GM19238 (cell line): ENCODE measurements at regions not wholly inside any gene's neighbourhood (a gene's known extent, or its start where the extent isn't known, plus 50 kb on each side); places are given as distances from the start of the nearest gene placed in this dataset.
A peak's percentile ranks its signal among the peaks of the same experiment; 100 is the strongest.
"Not testable (repeated sequence)": the region's sequence is repeated elsewhere in the genome, so short reads cannot be mapped to it uniquely, and the experiment has no call there.

Source experiments
- DNase-seq: peaks from one replicate; pipeline ENCODE4 v3.0.0; 2011; ENCODE audit warnings: low spot score; ENCODE audit not compliant: insufficient read length

DNA sequence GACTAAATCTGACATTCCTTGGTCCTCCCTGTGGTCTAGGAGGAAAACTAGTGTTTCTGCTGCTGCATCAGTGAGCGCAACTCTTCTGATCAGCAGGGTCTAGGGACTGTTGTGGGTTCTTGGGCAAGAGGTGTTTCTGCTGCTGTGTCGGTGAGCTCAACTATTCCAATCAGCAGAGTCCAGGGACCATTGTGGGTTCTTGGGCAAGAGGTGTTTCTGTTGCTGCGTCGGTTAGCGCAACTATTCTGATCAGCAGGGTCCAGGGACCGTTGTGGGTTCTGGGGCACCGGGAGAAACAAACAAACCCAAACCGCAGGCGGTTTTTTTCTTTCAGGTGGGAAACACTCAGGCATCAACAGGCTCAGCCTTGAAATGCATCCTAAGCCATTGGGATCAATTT, 140.9 kb downstream of the FASLG start:
- DNase-seq, result not testable (repeated sequence)

DNA sequence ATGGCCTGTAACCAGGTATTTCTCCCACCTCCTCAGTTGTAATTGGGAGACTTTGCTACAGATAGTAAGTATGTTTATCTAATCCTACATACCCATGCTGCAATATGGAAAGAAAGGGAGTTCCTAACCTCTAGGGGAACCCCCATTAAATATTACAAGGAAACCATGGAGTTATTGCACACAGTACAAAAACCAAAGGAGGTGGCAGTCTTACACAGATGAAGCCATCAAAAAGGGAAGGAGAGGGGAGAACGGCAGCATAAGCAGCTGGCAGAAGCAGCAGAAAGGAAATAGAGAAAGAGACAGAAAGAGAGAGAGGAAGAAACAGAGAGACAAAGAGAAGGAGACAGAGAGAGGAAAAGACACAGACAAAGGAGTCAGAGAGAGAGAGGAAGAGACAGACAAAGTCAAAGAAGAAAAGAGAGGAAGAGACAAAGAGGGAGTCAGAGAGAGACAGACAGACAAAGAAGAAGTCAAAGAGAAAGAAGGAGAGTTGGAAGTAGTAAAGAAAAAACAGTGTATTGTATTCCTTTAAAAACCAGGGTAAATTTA, 142.9 kb downstream of the FASLG start:
- no peak for DNase-seq

DNA sequence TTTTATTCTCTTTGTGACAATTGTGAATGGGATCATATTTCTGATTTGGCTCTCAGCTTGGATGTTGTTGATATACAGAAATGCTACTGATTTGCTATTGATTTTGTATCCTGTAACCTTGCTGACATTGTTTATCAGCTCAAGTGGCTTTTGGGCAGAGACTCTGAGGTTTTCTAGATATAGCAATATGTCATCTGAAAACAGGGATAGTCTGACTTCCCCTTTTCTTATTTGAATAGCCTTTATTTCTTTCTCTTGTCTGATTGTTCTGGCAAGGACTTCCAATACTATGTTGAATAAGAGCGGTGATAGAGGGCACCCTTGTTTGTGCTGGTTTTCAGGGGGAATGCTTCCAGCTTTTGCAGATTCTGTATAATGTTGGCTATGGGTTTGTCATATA, 150.8 kb downstream of the FASLG start:
- DNase-seq, result no peak

GRCh38 chr1:172810480-172811175, 151.7 kb downstream of the FASLG start:
- DNase-seq, result no peak

- no peak for DNase-seq
Observed at GRCh38 chr1:172811694-172812093, 152.8 kb downstream of the FASLG start.

GRCh38 chr1:172812118-172812517, 153.2 kb downstream of the FASLG start:
- no peak for DNase-seq

DNA sequence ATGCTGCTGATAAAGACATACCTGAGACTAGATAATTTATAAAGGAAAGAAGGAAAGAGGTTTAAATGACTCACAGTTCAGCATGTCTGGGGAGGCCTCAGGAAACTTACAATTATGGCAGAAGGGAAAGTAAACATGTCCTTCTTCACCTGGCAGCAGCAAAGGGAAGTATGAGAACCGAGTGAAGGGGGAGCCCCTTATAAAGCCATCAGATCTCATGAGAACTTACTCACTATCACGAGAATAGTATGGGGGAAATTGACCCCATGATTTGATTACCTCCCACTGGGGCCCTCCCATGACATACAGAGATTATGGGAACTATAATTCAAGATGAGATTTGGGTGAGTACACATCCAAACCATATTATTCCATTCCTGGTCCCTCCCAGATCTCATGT, 154.4 kb downstream of the FASLG start:
- no peak for DNase-seq

DNA sequence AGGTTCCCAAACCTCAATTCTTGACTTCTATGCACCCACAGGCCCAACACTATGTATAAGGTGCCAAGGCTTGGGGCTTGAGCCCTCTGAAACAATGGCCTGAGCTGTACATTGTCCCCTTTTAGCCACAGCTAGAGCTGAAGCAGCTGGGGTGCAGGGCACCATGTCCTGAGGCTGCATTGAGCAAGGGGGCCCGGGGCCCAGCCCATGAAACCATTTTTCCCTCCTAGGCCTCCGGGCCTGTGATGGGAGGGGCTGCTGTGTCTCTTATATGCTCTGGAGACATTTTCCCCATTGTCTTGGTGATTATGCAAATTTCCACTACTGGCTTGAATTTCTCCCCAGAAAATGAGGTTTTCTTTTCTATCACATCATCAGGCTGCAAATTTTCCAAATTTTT, 155.5 kb downstream of the FASLG start:
- DNase-seq, result no peak

DNA sequence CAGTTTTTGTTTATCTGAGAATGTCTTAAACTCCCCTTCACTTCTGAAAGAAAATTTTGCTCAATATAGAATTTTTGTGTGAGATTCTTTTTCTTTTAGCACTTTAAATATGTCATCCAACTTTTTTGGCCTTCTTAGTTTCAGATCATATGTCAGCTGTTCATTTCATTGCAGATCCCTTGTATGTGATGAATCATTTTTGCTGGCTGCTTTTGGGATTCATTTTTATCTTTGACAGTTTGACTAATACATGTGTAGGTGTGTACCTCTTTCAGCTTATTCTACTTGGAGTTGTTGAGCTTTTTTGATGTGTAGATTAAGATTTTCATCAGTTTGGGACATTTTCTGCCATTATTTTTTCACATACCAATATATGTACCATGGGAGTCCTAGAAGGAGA, 156.8 kb downstream of the FASLG start:
- no peak for DNase-seq

DNA sequence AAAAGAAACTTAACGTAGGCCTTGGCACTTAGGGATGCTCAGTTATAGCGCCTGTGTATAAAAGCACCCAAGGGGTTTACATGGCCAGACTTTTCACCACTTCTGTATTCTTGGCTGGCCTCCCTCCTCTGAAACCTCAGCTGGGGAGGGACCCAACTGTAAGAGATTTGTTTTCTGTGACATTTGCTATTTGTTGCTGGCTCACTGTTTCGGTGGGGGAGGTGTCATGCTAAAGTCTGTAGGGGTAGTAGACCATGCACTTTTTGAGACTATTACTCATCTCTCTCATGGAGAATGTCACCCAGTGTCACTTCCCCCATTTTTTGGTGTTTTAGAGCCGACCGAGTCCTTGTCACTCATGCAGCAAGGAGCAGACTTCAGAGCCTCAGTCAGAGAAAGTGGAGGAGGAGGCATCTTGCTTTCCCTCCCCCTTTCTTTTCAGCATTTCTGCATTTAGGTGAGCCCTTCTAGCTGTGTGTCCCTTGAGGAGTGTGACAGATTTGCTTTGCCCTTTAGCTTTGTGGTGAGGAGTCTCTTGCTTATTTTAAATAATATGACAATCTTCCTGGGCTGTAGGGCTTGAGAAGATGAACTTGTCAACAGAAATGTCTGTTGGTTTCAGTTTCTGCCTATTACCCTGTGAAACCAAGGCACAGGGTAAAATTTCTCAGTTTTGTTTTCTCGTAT, 160.1 kb downstream of the FASLG start:
- peak; percentile 31 for DNase-seq

DNA sequence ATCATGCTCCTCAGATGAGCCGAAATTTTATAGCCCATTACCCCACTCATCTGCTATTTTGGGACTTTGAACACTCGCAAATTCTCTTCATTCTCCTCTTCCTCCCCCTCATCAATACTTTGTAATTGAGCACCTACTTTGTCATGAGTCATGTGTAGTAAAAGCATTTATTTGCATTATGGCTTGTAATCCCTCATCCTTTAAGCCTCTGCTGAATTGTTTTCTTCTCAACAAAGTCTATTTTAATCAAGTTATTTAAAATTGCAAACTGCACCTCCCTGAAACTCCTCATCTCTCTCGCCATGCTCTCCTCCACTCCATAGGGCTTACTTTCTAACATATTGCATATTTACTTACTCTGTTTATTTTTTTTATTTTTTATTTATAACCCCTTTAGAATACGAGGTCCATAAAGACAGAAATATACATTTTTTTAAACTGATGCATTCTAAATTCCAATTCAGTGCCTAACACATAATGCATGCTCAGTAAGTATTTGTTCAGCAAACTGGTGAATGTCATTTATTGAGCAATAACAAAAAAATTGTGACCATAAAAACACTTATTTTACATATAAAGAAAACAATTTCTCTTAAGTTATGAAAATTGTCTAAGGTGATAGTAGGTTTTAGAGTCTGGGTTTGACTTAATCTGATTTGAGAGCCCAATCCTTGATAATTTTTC, 161.7 kb downstream of the FASLG start:
- no peak for DNase-seq

DNA sequence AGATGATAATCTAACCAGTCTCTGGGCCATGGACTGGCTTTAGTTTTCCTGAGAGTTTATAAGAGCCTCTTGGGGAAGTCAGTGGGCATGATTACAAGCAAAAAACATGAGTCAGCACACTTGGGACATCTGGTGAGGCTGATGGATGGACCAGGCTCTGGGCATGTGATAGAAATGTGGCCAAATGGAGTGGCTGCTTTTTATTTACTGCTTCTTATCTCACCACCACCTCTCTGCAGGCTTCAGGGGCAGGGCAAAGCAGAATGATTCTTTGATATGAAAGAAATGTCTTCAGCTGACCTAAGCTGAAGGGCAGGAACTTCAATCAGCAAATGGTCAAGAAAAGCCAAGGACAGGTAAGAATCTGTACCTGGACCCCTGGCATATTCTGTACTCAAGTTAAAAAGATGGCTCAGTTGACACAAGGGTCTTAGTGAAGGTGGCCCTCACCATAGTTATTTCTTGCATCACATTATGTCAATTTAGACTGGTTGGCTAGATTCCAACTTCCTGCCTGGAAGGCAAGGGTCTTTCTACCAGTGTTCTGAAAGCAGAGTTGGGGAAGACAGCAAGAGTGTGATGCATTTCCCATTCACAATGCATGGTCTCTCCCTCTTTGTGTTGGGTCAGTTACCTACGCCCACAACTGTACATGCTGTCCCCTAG, 162.8 kb downstream of the FASLG start:
- no peak for DNase-seq

DNA sequence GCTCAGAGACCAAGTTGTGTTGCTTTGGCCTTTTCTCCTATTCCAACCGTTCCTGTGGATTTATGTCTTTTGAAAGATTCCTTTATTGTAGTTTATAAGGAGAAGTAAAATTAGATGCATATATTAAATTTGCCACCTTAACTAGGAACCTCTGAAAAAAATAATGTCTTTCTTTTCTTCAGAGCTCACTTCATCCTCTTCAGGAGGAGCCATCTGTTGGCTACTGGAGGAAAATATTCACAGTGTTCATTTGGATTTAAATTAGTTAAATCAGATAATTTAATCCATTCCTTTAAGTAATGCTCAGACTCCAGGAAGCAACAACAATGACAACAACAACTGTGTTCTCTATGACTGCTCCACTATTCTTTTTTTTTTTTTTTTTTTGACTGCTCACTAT, 164.0 kb downstream of the FASLG start:
- DNase-seq, result no peak

- no peak for DNase-seq
Observed at GRCh38 chr1:172823534-172823933, 164.6 kb downstream of the FASLG start.

DNA sequence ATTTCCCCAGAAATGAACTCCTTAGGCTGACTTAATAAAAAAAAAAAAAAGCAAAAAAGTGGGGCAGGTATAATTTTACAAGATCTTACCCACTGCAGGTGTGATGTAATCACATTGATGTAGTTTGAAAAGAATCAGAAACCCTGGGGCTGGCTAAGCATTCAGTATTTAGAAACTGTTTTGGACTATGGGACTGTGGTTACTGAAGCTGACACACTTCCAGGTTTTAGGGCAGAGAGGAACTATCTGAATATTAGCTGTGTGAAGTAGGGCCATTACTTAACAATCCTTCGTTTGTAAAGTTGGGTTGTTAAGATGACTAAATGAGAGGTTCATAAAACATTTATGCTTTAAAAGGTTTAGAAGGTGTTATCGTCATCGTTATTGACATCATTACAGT, 165.3 kb downstream of the FASLG start:
- no peak for DNase-seq

GRCh38 chr1:172826096-172826741, 167.3 kb downstream of the FASLG start:
- no peak for DNase-seq

DNA sequence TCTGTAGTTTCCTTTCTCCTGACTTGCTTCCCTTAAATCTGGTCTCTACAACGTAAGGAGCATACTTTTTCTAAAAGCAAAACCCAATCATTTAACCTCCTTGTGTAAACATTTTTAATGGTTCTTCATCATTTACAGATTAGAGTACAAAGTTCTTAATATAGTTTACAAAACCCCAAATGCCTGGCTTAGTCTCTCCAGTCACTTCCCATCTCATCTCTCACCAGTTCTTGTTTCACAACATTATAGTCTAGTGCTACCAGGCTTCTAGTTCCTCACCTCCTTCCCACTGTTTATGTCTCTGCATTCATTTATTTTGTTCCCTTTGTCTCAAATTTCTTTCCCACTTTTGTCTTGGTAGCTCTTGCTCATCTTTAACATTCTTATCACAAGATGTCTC, 168.4 kb downstream of the FASLG start:
- no peak for DNase-seq

GRCh38 chr1:172827841-172828240, 168.9 kb downstream of the FASLG start:
- no peak for DNase-seq

DNA sequence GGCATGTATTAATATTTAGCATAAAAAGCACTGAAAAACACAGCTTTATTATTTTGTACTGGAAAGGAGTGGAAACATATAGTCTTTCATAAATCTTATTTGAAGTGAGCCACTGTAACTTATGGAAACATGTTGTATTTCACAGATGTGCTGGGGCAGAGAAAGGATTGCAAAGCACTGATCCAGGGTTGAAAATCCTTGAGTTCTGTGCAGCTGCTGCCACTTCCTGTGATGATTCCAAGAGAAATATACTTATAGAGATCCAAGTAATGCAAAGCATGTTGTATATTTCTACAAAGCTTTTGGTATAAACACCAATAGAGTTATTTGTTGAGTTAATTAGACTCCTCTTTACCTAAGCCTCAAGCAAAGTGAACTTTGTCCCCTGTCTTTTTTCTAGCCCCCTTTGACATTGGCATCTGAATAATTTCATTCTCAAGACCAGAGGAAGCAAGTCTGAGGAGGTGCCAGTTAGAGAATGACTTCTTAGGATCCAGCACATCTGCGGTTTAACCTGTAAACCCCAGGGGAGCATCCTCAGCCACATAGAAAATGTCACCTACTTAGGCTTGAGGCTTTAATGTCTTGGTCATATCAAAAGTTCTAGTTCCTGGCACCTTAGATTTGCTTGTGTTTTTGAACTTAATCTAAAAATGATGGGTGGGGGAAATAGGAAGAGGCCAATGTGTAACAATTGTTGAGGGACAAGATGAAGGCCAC, 173.3 kb downstream of the FASLG start:
- DNase-seq, result no peak

DNA sequence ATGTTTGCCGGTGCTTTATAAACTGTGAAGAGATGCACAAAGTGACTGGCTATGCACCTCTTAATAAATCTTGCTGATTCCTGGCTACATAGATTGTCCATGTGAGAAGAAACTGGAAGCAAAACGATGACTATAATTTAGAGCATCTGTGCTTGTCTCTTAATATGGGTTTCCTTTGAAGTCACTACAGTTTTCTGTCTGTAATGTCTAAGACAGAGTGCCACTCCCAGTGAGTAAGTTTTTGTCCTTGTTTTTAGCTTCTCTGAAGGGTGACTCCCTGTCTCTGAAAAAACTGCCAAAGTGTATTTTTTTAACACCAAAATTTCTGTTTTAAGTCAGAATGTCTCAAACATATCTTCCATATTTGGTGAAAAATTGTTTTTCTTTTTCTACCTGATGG, 175.1 kb downstream of the FASLG start:
- DNase-seq, result no peak

GRCh38 chr1:172834609-172835008, 175.7 kb downstream of the FASLG start:
- no peak for DNase-seq
